GM23338 (cell line): ENCODE measurements at regions not wholly inside any gene's neighbourhood (a gene's known extent, or its start where the extent isn't known, plus 50 kb on each side); places are given as distances from the start of the nearest gene placed in this dataset.

Source experiments
- CREB1 ChIP-seq: fragments of 250-450 bp; sonication (Bioruptor Pico); IDR thresholded peaks from 2 replicates; pipeline ENCODE4 v1.5.0; 2020; ENCODE audit warnings: low read depth, mild to moderate bottlenecking, moderate library complexity
- EZH2 ChIP-seq: fragments of 200-600 bp; sonication (generic); IDR thresholded peaks from one replicate; pipeline ENCODE4 v1.8.0; 2017; ENCODE audit warnings: antibody characterized with exemption, mild to moderate bottlenecking, low read depth; ENCODE audit not compliant: unreplicated experiment
- EZH2phosphoT487 ChIP-seq: fragments of 200-600 bp; sonication (generic); IDR thresholded peaks from one replicate; pipeline ENCODE4 v1.8.1; 2018; ENCODE audit warnings: antibody characterized with exemption; ENCODE audit not compliant: unreplicated experiment
- JUNB ChIP-seq: IDR thresholded peaks from one replicate; pipeline ENCODE4 v1.6.1; 2016; ENCODE audit warnings: antibody characterized with exemption; ENCODE audit not compliant: unreplicated experiment
- NANOG ChIP-seq: IDR thresholded peaks from 2 replicates; pipeline ENCODE4 v1.6.1; 2016; ENCODE audit warnings: antibody characterized with exemption, borderline replicate concordance
- POLR2AphosphoS5 ChIP-seq: IDR thresholded peaks from 2 replicates; pipeline ENCODE4 v1.6.1; 2016; ENCODE audit warnings: antibody characterized with exemption, low read depth
- STAT1 ChIP-seq: IDR thresholded peaks from one replicate; pipeline ENCODE4 v1.6.1; 2016; ENCODE audit warnings: antibody characterized with exemption; ENCODE audit not compliant: unreplicated experiment
- ZNF114 ChIP-seq: fragments of 250-450 bp; sonication (Bioruptor Pico); IDR thresholded peaks from 2 replicates; pipeline ENCODE4 v1.5.0; 2020; ENCODE audit warnings: mild to moderate bottlenecking, moderate library complexity
- ZNF331 ChIP-seq: fragments of 250-450 bp; sonication (Bioruptor Pico); IDR thresholded peaks from 2 replicates; pipeline ENCODE4 v1.5.0; 2020; ENCODE audit warnings: low read depth, mild to moderate bottlenecking, moderate library complexity
- TF ChIP-seq, protein P1 (sequence below): IDR thresholded peaks from one replicate; pipeline ENCODE4 v1.6.1; 2018; ENCODE audit warnings: antibody characterized with exemption; ENCODE audit not compliant: unreplicated experiment
- TF ChIP-seq, protein P2 (sequence below), 2 experiments: fragments of 200-600 bp in 1 of 2; sonication (generic) in 1 of 2; conservative IDR thresholded peaks; 2 replicates each; pipeline versions ENCODE4 v1.5.1 to v1.6.1; 2016 to 2017; ENCODE audit warnings: antibody characterized with exemption in 2 of 2, low read depth in 2 of 2, mild to moderate bottlenecking in 2 of 2, moderate library complexity in 1 of 2
- TF ChIP-seq, protein P3 (sequence below): IDR thresholded peaks from 2 replicates; pipeline ENCODE4 v1.6.1; 2016; ENCODE audit warnings: antibody characterized with exemption

- TF ChIP-seq, protein P1, sequence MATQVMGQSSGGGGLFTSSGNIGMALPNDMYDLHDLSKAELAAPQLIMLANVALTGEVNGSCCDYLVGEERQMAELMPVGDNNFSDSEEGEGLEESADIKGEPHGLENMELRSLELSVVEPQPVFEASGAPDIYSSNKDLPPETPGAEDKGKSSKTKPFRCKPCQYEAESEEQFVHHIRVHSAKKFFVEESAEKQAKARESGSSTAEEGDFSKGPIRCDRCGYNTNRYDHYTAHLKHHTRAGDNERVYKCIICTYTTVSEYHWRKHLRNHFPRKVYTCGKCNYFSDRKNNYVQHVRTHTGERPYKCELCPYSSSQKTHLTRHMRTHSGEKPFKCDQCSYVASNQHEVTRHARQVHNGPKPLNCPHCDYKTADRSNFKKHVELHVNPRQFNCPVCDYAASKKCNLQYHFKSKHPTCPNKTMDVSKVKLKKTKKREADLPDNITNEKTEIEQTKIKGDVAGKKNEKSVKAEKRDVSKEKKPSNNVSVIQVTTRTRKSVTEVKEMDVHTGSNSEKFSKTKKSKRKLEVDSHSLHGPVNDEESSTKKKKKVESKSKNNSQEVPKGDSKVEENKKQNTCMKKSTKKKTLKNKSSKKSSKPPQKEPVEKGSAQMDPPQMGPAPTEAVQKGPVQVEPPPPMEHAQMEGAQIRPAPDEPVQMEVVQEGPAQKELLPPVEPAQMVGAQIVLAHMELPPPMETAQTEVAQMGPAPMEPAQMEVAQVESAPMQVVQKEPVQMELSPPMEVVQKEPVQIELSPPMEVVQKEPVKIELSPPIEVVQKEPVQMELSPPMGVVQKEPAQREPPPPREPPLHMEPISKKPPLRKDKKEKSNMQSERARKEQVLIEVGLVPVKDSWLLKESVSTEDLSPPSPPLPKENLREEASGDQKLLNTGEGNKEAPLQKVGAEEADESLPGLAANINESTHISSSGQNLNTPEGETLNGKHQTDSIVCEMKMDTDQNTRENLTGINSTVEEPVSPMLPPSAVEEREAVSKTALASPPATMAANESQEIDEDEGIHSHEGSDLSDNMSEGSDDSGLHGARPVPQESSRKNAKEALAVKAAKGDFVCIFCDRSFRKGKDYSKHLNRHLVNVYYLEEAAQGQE: no peak
- TF ChIP-seq CREB1 (no peak), EZH2 (no peak), EZH2phosphoT487 (no peak), POLR2AphosphoS5 (no peak), ZNF331 (no peak), JUNB (no peak), ZNF114 (CRISPR knock-in tag) (no peak), STAT1 (no peak), NANOG (no peak)
- TF ChIP-seq, protein P2, sequence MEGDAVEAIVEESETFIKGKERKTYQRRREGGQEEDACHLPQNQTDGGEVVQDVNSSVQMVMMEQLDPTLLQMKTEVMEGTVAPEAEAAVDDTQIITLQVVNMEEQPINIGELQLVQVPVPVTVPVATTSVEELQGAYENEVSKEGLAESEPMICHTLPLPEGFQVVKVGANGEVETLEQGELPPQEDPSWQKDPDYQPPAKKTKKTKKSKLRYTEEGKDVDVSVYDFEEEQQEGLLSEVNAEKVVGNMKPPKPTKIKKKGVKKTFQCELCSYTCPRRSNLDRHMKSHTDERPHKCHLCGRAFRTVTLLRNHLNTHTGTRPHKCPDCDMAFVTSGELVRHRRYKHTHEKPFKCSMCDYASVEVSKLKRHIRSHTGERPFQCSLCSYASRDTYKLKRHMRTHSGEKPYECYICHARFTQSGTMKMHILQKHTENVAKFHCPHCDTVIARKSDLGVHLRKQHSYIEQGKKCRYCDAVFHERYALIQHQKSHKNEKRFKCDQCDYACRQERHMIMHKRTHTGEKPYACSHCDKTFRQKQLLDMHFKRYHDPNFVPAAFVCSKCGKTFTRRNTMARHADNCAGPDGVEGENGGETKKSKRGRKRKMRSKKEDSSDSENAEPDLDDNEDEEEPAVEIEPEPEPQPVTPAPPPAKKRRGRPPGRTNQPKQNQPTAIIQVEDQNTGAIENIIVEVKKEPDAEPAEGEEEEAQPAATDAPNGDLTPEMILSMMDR (conservative IDR thresholded peaks at IDR 0.05; ENCODE audit: low read depth in 2 of 2): no peak
- TF ChIP-seq, protein P3, sequence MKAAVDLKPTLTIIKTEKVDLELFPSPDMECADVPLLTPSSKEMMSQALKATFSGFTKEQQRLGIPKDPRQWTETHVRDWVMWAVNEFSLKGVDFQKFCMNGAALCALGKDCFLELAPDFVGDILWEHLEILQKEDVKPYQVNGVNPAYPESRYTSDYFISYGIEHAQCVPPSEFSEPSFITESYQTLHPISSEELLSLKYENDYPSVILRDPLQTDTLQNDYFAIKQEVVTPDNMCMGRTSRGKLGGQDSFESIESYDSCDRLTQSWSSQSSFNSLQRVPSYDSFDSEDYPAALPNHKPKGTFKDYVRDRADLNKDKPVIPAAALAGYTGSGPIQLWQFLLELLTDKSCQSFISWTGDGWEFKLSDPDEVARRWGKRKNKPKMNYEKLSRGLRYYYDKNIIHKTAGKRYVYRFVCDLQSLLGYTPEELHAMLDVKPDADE: no peak
Observed at GRCh38 chr1:9179463-9180110, 50.7 kb upstream of the GPR157 start.
